DMS114 treated with DMSO at 0.1 percent for 48 hours (cell line): ENCODE measurements at regions not wholly inside any gene's neighbourhood (a gene's known extent, or its start where the extent isn't known, plus 50 kb on each side); places are given as distances from the start of the nearest gene placed in this dataset.

Experiments used
- DNase-seq: peaks from one replicate; lab custom pipeline; 2025; ENCODE audit not compliant: unreplicated experiment; lab: John Stamatoyannopoulos, UW

GRCh38 chr21:37967036-37967435 is 50.8 kb upstream of the KCNJ6 start:
- no peak for DNase-seq

DNA sequence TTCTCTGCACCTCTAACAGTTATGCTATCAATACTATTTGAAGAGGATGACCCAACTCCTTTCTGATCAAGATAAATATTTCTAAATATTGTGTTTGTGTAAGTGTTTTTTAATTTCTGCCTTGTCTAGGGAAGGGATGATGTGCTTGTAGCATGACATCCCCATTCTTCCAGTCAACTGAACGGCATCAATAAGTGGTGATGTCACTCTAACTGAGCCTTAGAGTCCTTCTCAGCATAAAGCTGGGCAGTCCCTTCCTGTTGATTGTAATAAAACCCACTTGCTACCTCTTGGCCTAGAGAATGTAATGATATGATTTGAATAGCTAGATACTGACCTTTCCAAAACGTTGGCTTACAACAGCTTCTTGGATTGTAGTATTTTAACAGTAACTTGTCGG is 52.5 kb upstream of the KCNJ6 start:
- no peak for DNase-seq

DNA sequence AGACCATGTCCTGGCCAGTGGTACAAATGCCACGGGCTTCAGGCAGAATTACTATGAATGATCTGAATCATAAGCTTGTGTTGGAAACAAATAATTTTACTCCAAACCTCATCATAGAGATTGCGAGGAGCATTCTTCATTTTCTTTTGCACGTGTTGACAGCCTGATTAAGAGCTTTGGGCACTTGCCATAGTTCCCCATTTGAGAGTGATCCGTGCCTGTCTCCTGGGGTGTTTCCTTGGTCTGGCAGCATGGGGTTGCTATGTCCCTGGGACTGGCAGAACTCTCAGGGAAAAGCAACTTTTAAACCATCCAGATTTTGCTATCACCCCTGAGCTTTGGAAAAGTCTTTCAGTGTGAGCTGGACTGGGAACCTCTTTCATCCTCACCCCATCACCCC is 54.3 kb upstream of the KCNJ6 start:
- DNase-seq, result no peak

- no peak for DNase-seq
Measured at GRCh38 chr21:37971390-37971950, 55.2 kb upstream of the KCNJ6 start.

DNA sequence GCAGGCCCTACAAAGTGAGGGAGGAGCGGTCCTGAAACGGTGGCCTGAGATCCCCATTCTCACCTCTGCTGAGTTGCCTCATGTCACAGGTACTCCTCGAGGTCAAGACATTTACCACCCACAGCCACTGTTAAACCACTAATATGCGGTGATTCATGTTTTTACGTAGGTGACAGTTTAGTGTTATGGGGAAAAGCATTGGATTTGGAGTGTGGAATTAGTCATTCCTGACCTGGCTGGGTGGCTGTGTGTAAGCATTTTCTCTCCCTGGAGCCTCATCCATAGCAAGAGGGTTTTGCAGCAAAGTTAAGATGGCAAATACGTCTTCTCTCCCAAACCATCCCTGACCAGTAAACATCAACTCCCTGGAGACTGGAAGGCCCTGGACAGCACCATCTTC is 57.8 kb upstream of the KCNJ6 start:
- DNase-seq, result no peak

GRCh38 chr21:37982496-37983318 is 66.5 kb upstream of the KCNJ6 start:
- no peak for DNase-seq

DNA sequence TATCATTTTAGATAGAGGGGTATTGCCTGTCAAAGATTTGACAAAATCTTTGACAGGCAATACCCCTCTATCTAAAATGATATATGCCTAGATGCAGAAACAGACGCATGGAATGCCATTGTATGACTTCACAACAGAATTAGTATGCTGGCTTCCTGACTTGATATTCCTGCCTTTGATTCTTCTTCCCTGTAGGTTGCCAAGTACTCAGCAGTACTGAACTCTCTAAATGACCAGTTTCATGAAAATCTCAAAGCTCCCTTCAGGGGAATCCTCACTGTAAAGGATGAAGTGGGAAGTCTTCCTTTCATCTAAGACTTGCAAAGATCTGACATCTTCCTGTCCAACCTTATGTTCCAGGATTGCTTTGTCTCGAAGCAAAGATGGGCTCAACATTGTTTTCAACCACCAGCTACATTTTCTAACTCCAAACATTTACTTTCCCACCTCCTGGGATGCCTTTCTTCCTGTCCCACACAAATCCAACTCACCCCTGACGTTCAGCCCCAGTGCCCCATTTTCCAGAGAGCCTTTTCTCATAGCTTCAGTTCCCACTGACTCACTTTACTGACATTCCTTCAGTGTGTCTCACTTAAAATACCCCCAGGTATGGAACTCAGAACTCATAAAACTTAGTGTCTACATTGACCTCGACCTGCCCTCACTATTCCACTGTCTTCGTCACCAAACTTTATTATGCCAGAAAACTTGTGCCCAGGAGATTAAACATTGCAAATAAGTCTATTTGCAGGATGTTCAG is 67.3 kb upstream of the KCNJ6 start:
- DNase-seq, result no peak

DNA sequence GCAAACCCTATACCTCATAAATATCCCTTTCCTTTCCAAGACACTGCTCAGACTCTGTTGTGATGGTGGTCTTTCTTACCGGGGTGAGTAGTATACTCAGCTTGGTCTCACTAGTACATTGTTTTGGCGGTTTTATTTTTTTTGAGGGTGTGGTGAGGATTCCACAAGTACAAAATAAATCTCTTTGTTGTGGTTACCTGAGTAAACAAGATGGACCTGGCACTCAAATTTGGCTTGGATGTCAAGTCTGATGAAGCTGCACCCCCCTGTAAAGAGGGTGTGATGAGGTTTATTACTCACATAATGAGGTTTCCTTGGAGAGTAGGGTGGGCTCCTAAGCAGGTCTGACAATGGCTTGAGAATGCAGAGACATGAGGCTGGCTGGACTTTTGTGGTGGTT is 68.2 kb upstream of the KCNJ6 start:
- no peak for DNase-seq

- no peak for DNase-seq
Measured at GRCh38 chr21:37986000-37986399, 69.7 kb upstream of the KCNJ6 start.

DNA sequence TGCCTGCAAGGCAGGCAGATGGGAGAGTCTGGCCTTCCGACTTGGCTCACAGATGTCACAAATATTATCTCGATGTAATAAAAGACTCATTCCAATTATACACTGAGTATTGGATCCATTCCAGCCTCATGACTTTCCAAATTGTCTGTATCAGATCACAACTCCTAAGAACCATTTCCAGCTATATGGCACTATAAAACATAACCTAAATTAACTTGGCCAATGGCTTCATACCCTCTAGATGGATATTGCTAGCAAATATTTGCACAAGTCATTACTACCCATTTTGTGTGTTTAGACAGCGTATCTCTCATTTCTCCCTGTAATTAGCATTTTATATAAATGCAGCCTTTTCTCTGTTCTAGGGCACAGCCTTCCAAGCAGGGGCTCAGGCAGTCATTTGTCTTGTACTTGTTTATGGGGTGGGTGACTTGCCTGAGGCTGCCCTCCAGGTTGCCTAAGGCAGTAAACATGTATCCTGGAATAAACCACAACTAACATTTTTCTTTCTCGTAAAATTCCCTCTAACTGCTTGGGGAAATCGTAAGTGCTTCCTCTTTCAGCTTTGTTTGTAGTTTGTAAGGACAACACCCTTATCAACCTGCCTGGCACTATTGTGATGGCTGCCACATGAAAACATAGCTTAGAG is 70.6 kb upstream of the KCNJ6 start:
- no peak for DNase-seq

DNA sequence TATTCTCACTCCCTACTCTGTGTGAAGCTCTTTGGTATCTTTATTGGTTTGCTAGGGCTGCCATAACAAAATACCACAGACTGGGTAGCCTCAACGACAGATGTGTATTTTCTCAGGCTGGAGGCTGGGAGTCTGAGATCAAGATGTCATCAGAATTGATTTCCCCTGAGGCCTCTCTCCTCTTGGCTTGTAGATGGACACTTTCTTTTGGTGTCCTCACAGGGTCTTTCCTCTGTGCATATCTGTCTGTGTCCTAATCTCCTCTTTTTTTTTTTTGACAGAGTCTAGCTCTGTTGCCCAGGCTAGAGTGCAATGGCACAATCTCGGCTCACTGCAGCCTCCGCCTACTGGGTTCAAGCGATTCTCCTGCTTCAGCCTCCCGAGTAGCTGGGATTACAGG is 71.4 kb upstream of the KCNJ6 start:
- DNase-seq, result no peak

DNA sequence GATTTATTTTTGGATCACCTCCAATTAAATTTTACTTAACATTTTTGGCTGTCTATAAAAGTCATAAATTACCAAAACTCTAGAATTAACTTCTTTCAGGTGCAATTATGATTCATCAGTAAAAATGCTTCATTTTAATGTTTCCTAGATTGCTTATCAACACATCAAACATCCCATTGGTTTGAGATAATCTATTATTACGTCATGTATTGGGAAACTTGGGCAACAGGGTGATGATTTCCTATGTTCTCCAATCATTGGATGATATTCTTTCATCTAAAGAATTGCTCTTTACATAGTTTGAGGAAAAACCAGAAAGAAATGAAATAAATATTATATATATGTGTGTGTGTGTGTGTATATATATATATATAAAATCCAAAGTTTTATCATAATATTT is 76.8 kb upstream of the KCNJ6 start:
- no peak for DNase-seq

- no peak for DNase-seq
Measured at GRCh38 chr21:37994211-37994610, 78.0 kb upstream of the KCNJ6 start.

- no peak for DNase-seq
Measured at GRCh38 chr21:38012672-38013071, 96.4 kb upstream of the KCNJ6 start.

- no peak for DNase-seq
Measured at GRCh38 chr21:38013741-38014140, 97.5 kb upstream of the KCNJ6 start.

- no peak for DNase-seq
Measured at GRCh38 chr21:38014298-38014697, 98.0 kb upstream of the KCNJ6 start.

DNA sequence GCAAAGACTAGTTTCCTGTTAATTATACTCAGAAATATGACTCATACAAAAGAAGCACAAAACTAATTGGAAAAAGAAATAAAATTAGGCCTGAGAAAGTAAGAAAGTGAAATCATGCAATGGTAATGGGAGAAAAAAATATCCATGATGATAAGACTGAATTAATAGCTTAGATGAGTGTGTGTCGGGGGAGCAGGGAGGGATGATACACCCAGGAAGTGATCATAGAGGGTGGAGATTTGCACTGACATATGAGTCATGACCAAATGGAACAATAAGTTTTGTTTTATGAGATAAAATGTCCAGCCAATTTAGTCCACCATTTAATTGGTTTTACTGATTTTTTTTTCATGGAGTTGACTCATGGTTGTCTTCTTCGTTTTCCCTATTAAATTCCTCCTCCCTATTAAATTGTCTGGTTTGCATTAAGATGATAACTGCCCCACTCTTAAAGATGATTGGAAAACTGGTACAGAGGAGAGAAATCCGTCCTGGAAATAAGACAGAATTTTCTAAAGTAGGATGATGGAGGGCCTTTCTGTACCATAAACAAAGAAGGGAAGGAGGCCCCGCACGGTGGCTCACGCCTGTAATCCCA is 111.7 kb upstream of the KCNJ6 start:
- DNase-seq, result no peak

DNA sequence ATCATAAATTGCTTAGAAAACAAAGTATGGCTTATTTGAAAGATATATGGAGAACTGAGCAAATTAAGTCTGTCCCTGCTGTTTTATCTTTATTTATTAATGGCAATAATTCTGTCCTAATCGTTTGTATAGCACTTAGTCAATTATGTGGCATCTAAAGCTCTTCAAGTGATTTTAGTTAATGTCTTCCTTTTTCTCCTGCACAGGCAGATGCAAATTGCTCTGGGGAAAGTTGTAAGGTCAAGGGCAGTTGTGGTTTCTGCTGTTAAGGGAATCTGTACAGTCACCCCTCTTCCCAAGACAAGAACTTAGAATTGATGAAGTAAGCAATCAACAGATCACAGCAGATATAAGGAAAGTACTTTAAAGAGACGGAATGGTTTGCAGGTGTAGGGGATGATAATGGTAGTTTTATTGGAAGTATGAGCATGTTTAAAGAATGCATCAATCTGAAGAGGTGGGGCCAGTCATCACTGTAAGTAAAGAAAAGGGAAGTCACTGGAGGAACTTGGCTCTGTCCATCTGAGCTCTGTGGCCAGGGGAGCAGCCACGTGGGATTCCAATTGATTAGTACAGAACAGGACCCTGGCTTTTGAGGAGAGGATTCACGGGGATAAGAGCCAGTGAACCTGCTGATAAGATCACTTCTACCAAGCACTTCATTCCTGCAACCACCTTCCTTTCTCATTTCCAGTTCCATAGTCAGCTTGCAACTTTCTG is 116.0 kb upstream of the KCNJ6 start:
- no peak for DNase-seq

GRCh38 chr21:38036016-38036415 is 119.8 kb upstream of the KCNJ6 start:
- DNase-seq, result no peak

DNA sequence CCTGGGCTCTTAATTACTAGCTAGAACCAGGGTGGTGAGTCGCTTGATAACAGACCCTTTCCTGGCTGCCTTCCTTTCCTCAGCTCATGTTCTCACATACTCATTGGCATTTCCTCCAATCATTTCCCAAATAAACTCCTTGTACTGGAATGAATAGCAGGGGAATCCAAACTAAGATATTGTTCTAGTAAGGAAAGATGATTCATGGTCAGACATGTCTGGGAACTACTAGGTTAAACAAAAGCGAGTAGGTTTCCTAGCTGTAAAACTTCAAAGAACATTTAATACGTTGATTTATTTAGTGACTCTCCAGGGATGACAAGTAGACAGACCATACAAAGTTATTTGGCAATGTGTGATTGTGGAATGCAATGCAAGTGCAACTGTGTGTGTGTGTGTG is 121.2 kb upstream of the KCNJ6 start:
- DNase-seq, result no peak

- DNase-seq, result no peak
Measured at GRCh38 chr21:38039369-38039768, 123.1 kb upstream of the KCNJ6 start.
